ENCODE measurements at regions not wholly inside any gene's neighbourhood (a gene's known extent, or its start where the extent isn't known, plus 50 kb on each side); places are given as distances from the start of the nearest gene placed in this dataset.

DNA sequence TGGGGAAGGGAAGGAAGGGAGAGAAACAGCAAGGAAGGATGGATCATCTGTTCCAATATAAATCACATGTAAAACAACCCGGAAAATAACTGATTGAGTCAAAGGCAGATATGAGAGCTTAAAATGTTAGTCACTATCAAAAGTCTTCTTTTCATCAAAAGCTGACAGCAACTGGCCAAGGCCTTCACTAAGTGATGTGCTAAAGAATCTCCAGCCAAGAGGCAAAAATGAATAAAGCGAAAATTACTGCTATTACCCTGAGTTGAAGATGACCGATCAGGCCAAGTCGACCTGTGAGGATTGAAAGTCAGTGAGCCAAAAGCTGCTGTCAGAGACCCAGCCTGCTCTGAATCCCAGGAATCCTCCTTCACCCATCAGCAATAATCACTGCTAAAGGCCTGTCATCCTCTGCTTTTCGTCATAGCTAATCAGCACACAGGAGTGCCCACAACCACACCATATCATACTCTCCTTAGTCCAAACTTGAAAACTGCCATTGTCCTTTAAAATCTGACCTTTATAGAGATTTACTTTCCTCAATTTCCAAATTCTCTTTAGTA is 736.9 kb downstream of the TLE1 start:
- ChIA-PET CTCF (no interaction called here), POLR2A (ENCODE audit: unreplicated experiment) (interaction anchor here (0.7 kb wide), 1 partner anchor 718 kb away, joined by 4 read pairs; no protein-coding TSS in a partner anchor)
- Histone ChIP-seq H3K79me2 (ENCODE audit: low read depth) (no peaks in the 10 kb centered on the region), H3K9me3 (ENCODE audit: insufficient read depth, low read depth) (no peaks in the 10 kb centered on the region), H4K20me1 (ENCODE audit: insufficient read depth) (no peaks in the 10 kb centered on the region), H3K36me3 (ENCODE audit: low read depth) (no peaks in the 10 kb centered on the region), H3K4me1 (replicated peaks; ENCODE audit: insufficient read depth) (no peaks in the 10 kb centered on the region), H2AFZ (no peak overlapping the region), H3F3A (ENCODE audit: insufficient read depth, low read depth) (no peaks in the 10 kb centered on the region), H3K27ac (no peak overlapping the region), H3K27me3 (ENCODE audit: insufficient read depth, low read depth) (no peaks in the 10 kb centered on the region), H3K4me2 (no peak overlapping the region), H3K9me2 (ENCODE audit: insufficient read depth) (no peaks in the 10 kb centered on the region), H3K4me3 (no peak overlapping the region)
- no TSS peak for BruUV-seq (replicated peaks)
- no peak for DNase-seq
- intact Hi-C loops (cut with micrococcal nuclease; ENCODE audit: unreplicated experiment) = no loop called here
- TF ChIP-seq EZH2 (IDR thresholded peaks at IDR 0.05; ENCODE audit: low read depth) = no peak
- TF ChIP-seq, protein P1, sequence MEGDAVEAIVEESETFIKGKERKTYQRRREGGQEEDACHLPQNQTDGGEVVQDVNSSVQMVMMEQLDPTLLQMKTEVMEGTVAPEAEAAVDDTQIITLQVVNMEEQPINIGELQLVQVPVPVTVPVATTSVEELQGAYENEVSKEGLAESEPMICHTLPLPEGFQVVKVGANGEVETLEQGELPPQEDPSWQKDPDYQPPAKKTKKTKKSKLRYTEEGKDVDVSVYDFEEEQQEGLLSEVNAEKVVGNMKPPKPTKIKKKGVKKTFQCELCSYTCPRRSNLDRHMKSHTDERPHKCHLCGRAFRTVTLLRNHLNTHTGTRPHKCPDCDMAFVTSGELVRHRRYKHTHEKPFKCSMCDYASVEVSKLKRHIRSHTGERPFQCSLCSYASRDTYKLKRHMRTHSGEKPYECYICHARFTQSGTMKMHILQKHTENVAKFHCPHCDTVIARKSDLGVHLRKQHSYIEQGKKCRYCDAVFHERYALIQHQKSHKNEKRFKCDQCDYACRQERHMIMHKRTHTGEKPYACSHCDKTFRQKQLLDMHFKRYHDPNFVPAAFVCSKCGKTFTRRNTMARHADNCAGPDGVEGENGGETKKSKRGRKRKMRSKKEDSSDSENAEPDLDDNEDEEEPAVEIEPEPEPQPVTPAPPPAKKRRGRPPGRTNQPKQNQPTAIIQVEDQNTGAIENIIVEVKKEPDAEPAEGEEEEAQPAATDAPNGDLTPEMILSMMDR (conservative IDR thresholded peaks at IDR 0.05) = no peak

DNA sequence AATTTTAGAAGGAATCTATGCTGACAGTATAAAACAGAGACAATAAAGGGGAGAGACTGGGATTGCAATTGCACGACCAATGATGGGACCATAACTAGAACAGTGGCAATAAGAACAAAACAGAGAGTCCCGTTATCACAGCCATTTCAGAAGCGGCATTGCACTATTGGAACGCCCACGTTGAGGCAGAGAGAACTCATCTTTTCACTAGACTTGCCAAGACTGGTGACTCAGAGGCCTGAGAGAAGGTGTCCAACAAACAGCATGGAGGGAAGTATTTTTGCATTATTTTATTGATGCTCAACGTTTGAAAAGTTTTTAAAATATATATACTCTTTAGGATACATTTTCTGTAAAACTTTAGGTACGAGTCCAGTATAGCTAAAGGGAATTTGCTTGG is 737.7 kb downstream of the TLE1 start:
- H4K20me1 ChIP-seq (ENCODE audit: insufficient read depth) = no peaks in the 10 kb centered on the region
- H3K4me3 ChIP-seq = no peak overlapping the region
- H3F3A ChIP-seq (ENCODE audit: insufficient read depth, low read depth) = no peaks in the 10 kb centered on the region
- TF ChIP-seq, protein P1 (conservative IDR thresholded peaks at IDR 0.05) = no peak
- TF ChIP-seq EZH2 (IDR thresholded peaks at IDR 0.05; ENCODE audit: low read depth) = no peak
- ChIA-PET CTCF (no interaction called here), POLR2A (ENCODE audit: unreplicated experiment) (no interaction called here)
- no peaks in the 10 kb centered on the region for H3K9me3 ChIP-seq (ENCODE audit: insufficient read depth, low read depth)
- H3K79me2 ChIP-seq (ENCODE audit: low read depth) = no peaks in the 10 kb centered on the region
- H3K4me2 ChIP-seq = no peak overlapping the region
- intact Hi-C loops (cut with micrococcal nuclease; ENCODE audit: unreplicated experiment) = no loop called here
- H2AFZ ChIP-seq = no peak overlapping the region
- H3K27me3 ChIP-seq (ENCODE audit: insufficient read depth, low read depth) = no peaks in the 10 kb centered on the region
- no peaks in the 10 kb centered on the region for H3K36me3 ChIP-seq (ENCODE audit: low read depth)
- BruUV-seq (replicated peaks) = no TSS peak
- no peaks in the 10 kb centered on the region for H3K9me2 ChIP-seq (ENCODE audit: insufficient read depth)
- no peaks in the 10 kb centered on the region for H3K4me1 ChIP-seq (replicated peaks; ENCODE audit: insufficient read depth)
- DNase-seq = no peak
- H3K27ac ChIP-seq = no peak overlapping the region

DNA sequence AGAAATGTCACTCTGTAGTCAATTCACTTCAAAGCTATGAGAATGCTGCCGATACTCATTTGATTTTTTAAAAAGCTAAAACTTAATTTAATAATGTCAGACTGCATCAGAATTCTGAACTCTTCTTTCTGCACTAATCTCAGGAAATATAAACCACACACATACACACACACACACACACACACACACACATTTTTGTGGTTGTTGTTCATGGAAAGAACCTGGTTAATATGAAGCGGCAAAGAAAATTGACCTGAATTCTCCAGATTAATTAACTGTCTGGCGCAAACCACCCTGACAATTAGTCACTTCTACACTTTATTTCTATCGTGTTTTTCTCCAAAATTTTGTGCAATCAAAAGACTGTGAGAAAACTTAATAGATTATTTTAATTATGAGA is 740.5 kb downstream of the TLE1 start:
- no peaks in the 10 kb centered on the region for H3F3A ChIP-seq (ENCODE audit: insufficient read depth, low read depth)
- no peak overlapping the region for H3K27ac ChIP-seq
- no TSS peak for BruUV-seq (replicated peaks)
- no peaks in the 10 kb centered on the region for H3K9me2 ChIP-seq (ENCODE audit: insufficient read depth)
- H3K27me3 ChIP-seq (ENCODE audit: insufficient read depth, low read depth) = no peaks in the 10 kb centered on the region
- intact Hi-C loops (cut with micrococcal nuclease; ENCODE audit: unreplicated experiment) = no loop called here
- TF ChIP-seq EZH2 (IDR thresholded peaks at IDR 0.05; ENCODE audit: low read depth) = no peak
- TF ChIP-seq, protein P1 (conservative IDR thresholded peaks at IDR 0.05) = no peak
- CTCF ChIA-PET = no interaction called here
- no peak overlapping the region for H3K4me2 ChIP-seq
- no peaks in the 10 kb centered on the region for H3K36me3 ChIP-seq (ENCODE audit: low read depth)
- no peaks in the 10 kb centered on the region for H4K20me1 ChIP-seq (ENCODE audit: insufficient read depth)
- no peaks in the 10 kb centered on the region for H3K9me3 ChIP-seq (ENCODE audit: insufficient read depth, low read depth)
- POLR2A ChIA-PET (ENCODE audit: unreplicated experiment) = no interaction called here
- DNase-seq = no peak
- no peak overlapping the region for H2AFZ ChIP-seq
- H3K4me3 ChIP-seq = no peak overlapping the region
- no peaks in the 10 kb centered on the region for H3K79me2 ChIP-seq (ENCODE audit: low read depth)
- H3K4me1 ChIP-seq (replicated peaks; ENCODE audit: insufficient read depth) = no peaks in the 10 kb centered on the region
